ENCODE measurements at regions not wholly inside any gene's neighbourhood (a gene's known extent, or its start where the extent isn't known, plus 50 kb on each side); places are given as distances from the start of the nearest gene placed in this dataset.

GRCh38 chr2:162945785-162946184 is 107.2 kb upstream of the KCNH7 start:
- TF ChIP-seq, protein P1, sequence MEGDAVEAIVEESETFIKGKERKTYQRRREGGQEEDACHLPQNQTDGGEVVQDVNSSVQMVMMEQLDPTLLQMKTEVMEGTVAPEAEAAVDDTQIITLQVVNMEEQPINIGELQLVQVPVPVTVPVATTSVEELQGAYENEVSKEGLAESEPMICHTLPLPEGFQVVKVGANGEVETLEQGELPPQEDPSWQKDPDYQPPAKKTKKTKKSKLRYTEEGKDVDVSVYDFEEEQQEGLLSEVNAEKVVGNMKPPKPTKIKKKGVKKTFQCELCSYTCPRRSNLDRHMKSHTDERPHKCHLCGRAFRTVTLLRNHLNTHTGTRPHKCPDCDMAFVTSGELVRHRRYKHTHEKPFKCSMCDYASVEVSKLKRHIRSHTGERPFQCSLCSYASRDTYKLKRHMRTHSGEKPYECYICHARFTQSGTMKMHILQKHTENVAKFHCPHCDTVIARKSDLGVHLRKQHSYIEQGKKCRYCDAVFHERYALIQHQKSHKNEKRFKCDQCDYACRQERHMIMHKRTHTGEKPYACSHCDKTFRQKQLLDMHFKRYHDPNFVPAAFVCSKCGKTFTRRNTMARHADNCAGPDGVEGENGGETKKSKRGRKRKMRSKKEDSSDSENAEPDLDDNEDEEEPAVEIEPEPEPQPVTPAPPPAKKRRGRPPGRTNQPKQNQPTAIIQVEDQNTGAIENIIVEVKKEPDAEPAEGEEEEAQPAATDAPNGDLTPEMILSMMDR (IDR thresholded peaks at IDR 0.05; ENCODE audit: low read length) = no peak
- no peak for TF ChIP-seq EZH2 (IDR thresholded peaks at IDR 0.05; ENCODE audit: borderline replicate concordance, low read length)

All from OCI-LY1 (cell line).